Smooth muscle cell (in vitro differentiated cells): ENCODE measurements at regions not wholly inside any gene's neighbourhood (a gene's known extent, or its start where the extent isn't known, plus 50 kb on each side); places are given as distances from the start of the nearest gene placed in this dataset.
A peak's percentile ranks its signal among the peaks of the same experiment; 100 is the strongest.

ENCODE experiments used
- DNase-seq: peaks from one replicate; lab custom pipeline; 2025; ENCODE audit not compliant: unreplicated experiment; lab: John Stamatoyannopoulos, UW
- H2AFZ ChIP-seq: fragments of 200-600 bp; sonication (generic); 2 replicates; pipeline ENCODE4 v1.6.0; 2016; ENCODE audit warnings: antibody characterized with exemption, low read depth, mild to moderate bottlenecking
- H3F3A ChIP-seq: fragments of 200-600 bp; sonication (generic); 2 replicates; pipeline ENCODE4 v1.6.0; 2017; ENCODE audit warnings: antibody characterized with exemption, low read depth
- H3K27ac ChIP-seq: fragments of 200-600 bp; sonication (generic); 2 replicates; pipeline ENCODE4 v1.5.1; 2016; ENCODE audit warnings: low read depth, mild to moderate bottlenecking
- H3K27me3 ChIP-seq: fragments of 200-600 bp; sonication (generic); 2 replicates; pipeline ENCODE4 v1.6.1; 2016; ENCODE audit warnings: low read depth, mild to moderate bottlenecking
- H3K36me3 ChIP-seq: fragments of 200-600 bp; sonication (generic); 2 replicates; pipeline ENCODE4 v1.5.1; 2016; ENCODE audit warnings: low read depth
- H3K4me1 ChIP-seq: fragments of 200-600 bp; sonication (generic); 2 replicates; pipeline ENCODE4 v1.5.1; 2016; ENCODE audit warnings: low read depth
- H3K4me2 ChIP-seq: fragments of 200-600 bp; sonication (generic); 2 replicates; pipeline ENCODE4 v1.6.0; 2016; ENCODE audit warnings: mild to moderate bottlenecking
- H3K4me3 ChIP-seq: fragments of 200-600 bp; sonication (generic); 2 replicates; pipeline ENCODE4 v1.5.1; 2016; ENCODE audit warnings: mild to moderate bottlenecking
- H3K79me2 ChIP-seq: fragments of 200-600 bp; sonication (generic); 2 replicates; pipeline ENCODE4 v1.6.0; 2016; ENCODE audit warnings: low read depth, mild to moderate bottlenecking
- H3K9ac ChIP-seq: fragments of 200-600 bp; sonication (generic); 2 replicates; pipeline ENCODE4 v1.6.0; 2016; ENCODE audit warnings: low read depth
- H3K9me3 ChIP-seq: fragments of 200-600 bp; sonication (generic); replicated peaks from 2 replicates; pipeline ENCODE4 v1.5.1; 2016; ENCODE audit warnings: low read depth
- H4K20me1 ChIP-seq: fragments of 200-600 bp; sonication (generic); 2 replicates; pipeline ENCODE4 v1.6.0; 2016; ENCODE audit warnings: low read depth
- CTCF ChIP-seq: fragments of 200-600 bp; sonication (generic); IDR thresholded peaks from 2 replicates; pipeline ENCODE4 v1.5.1; 2017; ENCODE audit warnings: borderline replicate concordance, mild to moderate bottlenecking, antibody characterized with exemption; ENCODE audit not compliant: insufficient read depth, poor library complexity, severe bottlenecking
- WGBS: methylation state at CpG from one replicate; pipeline ENCODE4 v1.1.7; 2016; ENCODE audit warnings: low lambda C conversion rate; 5-methylcytosine and 5-hydroxymethylcytosine counted together

DNA sequence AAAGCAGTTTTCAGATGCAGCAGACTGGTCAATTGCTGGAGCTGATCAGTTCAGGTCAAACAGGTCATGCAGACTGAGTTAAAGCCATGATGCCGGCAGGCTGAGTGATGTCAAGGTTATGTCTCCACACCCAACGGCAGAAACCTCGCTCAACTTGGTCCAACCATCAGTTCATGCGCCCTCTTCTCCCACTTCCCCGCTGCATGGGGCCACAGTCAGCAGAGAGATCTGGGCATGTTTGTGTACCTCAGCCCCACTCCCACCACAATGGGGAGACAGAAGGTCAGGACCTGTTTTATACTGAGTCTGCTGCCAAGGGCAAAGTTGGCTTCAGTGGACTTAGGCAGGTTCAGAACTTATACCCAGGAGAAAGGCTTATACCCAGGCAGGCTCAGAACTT is 118.7 kb downstream of the TRIM29 start:
- Histone ChIP-seq H3K36me3 (no peaks in the 10 kb centered on the region), H3K79me2 (no peaks in the 10 kb centered on the region), H3F3A (peaks cover 12% of the 10 kb centered on the region), H3K27me3 (no peaks in the 10 kb centered on the region), H3K4me2 (no peak overlapping the region), H2AFZ (no peak overlapping the region), H3K4me3 (no peak overlapping the region), H3K9me3 (no peaks in the 10 kb centered on the region), H3K4me1 (peaks cover 17% of the 10 kb centered on the region), H3K9ac (no peak overlapping the region), H3K27ac (no peak overlapping the region), H4K20me1 (no peaks in the 10 kb centered on the region)
- WGBS, result 91% methylated on average over 5 of the region's 5 CpGs
- no peak for TF ChIP-seq CTCF
- no peak for DNase-seq

GRCh38 chr11:120017582-120018150 is 120.2 kb downstream of the TRIM29 start:
- H3K4me3 ChIP-seq, result no peak overlapping the region
- no peak for DNase-seq
- no peak overlapping the region for H3K27ac ChIP-seq
- 49% methylated on average over 9 of the region's 9 CpGs for WGBS
- H3K4me2 ChIP-seq, result no peak overlapping the region
- H4K20me1 ChIP-seq, result no peaks in the 10 kb centered on the region
- H3K4me1 ChIP-seq, result peaks cover 12% of the 10 kb centered on the region
- H3F3A ChIP-seq, result peaks cover 7% of the 10 kb centered on the region
- no peak overlapping the region for H2AFZ ChIP-seq
- no peaks in the 10 kb centered on the region for H3K9me3 ChIP-seq
- H3K36me3 ChIP-seq, result no peaks in the 10 kb centered on the region
- H3K9ac ChIP-seq, result no peak overlapping the region
- no peaks in the 10 kb centered on the region for H3K27me3 ChIP-seq
- no peak for TF ChIP-seq CTCF
- no peaks in the 10 kb centered on the region for H3K79me2 ChIP-seq

DNA sequence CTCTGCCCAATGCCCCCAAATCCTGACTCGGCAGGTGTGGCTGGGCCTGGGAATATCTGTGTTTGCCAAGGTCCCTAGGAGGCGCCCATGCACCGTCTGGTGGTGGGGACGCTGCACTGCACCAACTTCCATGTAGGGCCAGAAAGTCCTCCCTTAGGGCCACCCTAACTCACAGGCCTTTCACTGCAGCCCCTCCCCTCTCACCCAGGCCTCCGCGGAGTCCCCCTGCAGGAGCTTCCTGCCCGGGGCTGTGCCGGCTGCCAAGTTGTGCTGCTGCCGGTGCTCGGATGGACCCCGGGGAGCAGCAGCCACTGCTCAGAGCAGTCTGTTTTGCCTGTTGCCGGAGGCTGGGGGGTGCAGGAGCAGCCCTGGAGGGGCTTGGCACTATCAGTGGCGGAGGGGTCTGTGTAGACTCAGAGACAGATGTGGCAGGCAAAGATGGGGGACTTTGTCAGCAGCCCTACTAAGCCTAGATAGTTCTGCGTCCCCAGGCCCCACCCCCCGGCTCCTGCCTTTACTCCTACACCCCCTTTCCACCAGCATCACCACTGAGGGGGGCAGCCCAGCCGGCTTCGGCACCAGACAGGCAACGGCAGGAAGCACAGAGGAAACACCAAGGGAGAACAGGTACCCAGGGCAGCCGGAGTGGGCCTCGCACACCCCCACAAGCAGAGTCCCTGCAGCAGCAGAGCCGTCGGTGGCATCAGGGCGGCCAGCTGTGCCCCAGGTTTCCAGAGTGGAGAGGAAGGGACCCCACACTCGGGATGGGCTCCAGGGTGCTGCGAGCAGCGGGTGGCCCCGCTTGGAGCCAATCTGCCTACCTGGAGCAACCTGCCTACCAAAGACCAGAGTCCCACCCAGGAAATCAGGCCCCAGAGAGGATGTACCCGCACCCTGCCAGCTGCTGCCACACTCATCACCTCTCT is 124.3 kb downstream of the TRIM29 start:
- no peak overlapping the region for H3K27ac ChIP-seq
- no peaks in the 10 kb centered on the region for H3K36me3 ChIP-seq
- no peaks in the 10 kb centered on the region for H3K27me3 ChIP-seq
- H2AFZ ChIP-seq, result no peak overlapping the region
- H3K9me3 ChIP-seq, result no peaks in the 10 kb centered on the region
- TF ChIP-seq CTCF, result peak; percentile 68
- H3F3A ChIP-seq, result no peaks in the 10 kb centered on the region
- no peaks in the 10 kb centered on the region for H3K79me2 ChIP-seq
- WGBS, result 53% methylated on average over 28 of the region's 28 CpGs
- no peak overlapping the region for H3K9ac ChIP-seq
- peaks cover 9% of the 10 kb centered on the region for H3K4me1 ChIP-seq
- no peak overlapping the region for H3K4me3 ChIP-seq
- DNase-seq, result peak; percentile 14
- peak overlapping the region; percentile 32 for H3K4me2 ChIP-seq
- no peaks in the 10 kb centered on the region for H4K20me1 ChIP-seq

- H3K4me2 ChIP-seq, result no peak overlapping the region
- no peaks in the 10 kb centered on the region for H3K9me3 ChIP-seq
- H3K36me3 ChIP-seq, result no peaks in the 10 kb centered on the region
- H4K20me1 ChIP-seq, result no peaks in the 10 kb centered on the region
- no peaks in the 10 kb centered on the region for H3K79me2 ChIP-seq
- no peak overlapping the region for H2AFZ ChIP-seq
- no peak overlapping the region for H3K9ac ChIP-seq
- no peaks in the 10 kb centered on the region for H3K27me3 ChIP-seq
- 74% methylated on average over 7 of the region's 7 CpGs for WGBS
- no peak for DNase-seq
- no peak overlapping the region for H3K4me3 ChIP-seq
- no peak overlapping the region for H3K27ac ChIP-seq
- no peaks in the 10 kb centered on the region for H3F3A ChIP-seq
- TF ChIP-seq CTCF, result no peak
- H3K4me1 ChIP-seq, result peaks cover 9% of the 10 kb centered on the region
Observed at GRCh38 chr11:120012245-120012644, 125.7 kb downstream of the TRIM29 start.
